CD1c-positive myeloid dendritic cell (primary cell): ENCODE measurements at regions not wholly inside any gene's neighbourhood (a gene's known extent, or its start where the extent isn't known, plus 50 kb on each side); places are given as distances from the start of the nearest gene placed in this dataset.
"Not testable (repeated sequence)": the region's sequence is repeated elsewhere in the genome, so short reads cannot be mapped to it uniquely, and the experiment has no call there.

Experiments used
- DNase-seq: peaks from one replicate; pipeline ENCODE4 v3.0.0-alpha.2; 2016; ENCODE audit errors: extremely low spot score

DNA sequence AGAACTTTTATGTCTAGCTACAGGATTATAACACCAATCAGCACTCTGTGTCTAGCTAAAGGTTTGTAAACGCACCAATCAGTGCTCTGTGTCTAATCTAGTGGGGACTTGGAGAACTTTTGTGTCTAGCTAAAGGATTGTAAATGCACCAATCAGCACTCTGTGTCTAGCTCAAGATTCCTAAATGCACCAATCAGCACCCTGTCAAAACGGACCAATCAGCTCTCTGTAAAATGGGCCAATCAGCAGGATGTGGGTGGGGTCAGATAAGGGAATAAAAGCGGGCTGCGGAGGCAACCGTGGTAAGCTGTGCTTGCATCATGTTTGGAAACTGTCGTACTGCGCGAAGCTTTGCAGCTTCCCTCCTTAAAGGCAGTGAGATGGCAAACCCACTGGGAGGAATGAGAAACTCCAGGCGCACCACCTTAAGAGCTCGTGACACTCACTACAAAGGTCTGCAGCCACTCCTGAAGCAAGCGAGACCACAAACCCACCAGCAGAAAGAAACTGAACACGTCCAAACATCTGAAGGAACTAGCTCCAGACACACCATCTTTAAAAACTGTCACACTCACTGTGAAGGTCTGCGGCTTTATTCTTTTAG lies 112.1 kb upstream of the DUSP22 start:
- not testable (repeated sequence) for DNase-seq

GRCh38 chr6:181049-181654 lies 111.1 kb upstream of the DUSP22 start:
- no peak for DNase-seq

DNA sequence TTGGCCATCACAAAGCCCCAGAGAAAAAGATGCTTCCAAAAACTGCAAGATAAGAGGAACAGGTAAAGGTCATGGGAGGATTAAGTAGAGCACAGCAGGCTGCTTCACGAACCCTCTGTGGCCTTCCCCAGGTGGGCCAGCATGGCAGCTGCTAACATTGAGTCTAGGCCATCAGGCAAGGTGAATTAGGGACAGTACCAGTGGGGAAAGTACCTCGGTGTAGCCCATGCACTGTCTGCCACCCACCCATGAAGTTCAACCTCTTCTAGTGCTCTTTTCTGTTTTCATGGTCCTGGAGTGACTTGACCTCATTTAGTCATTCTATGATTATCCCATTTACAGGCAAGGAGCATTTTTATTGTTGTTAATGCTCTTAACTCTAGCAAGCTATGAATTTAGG lies 108.6 kb upstream of the DUSP22 start:
- DNase-seq, result no peak

DNA sequence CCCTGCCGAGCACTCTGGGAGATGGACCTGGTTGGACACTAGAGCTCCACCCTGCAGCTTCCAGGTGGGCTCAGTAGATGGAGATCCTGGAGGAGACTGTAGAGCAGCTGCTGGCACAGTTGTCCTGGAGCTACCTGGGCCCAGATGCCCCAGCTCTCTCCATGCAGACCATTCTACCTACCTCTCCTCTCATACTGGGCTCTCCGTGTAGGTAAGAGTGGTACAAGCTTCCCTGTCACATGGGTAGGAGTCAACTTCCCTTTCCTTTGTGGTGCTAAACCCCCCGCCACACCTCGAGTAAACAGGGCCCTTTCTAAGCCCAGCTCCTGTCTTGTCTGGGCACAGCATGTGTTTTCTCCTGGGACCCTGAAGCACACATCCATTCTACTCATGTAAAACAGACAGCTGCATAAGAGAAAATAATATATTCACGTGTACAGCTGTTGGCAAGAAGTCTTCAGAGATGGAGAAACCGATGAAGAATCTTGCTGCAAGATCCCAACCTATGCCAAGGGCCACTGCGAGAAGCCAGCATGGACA lies 108.1 kb upstream of the DUSP22 start:
- DNase-seq, result no peak

DNA sequence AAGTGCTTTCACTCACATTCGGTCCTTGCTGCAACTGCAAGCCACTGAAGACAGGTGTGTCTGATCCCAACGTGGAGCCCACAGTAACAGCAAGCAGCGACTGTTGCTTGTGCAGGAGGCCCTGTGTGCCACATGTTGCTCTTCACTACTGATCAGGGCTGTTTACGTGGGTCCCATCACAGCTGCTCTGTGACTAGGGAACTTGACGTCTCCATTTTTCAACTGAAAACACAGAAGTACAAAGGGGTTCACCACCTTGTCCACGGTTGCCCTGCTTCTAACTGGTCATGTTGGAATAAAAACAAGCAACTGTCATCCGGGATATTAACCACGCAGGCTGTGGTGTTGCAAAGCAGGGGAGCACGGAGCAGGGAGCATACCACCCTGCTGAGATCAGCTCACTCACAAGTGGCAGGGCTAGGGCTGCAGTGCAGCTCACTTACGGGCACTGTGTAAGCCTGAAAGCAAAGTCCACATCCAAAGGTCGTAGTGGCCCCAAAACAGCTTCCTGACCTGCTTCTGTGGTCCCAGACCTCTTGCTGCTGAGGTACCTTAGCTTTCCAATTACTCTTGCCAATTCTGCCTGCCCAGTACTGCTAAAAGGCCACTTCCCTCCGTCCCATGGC lies 105.8 kb upstream of the DUSP22 start:
- DNase-seq, result no peak

DNA sequence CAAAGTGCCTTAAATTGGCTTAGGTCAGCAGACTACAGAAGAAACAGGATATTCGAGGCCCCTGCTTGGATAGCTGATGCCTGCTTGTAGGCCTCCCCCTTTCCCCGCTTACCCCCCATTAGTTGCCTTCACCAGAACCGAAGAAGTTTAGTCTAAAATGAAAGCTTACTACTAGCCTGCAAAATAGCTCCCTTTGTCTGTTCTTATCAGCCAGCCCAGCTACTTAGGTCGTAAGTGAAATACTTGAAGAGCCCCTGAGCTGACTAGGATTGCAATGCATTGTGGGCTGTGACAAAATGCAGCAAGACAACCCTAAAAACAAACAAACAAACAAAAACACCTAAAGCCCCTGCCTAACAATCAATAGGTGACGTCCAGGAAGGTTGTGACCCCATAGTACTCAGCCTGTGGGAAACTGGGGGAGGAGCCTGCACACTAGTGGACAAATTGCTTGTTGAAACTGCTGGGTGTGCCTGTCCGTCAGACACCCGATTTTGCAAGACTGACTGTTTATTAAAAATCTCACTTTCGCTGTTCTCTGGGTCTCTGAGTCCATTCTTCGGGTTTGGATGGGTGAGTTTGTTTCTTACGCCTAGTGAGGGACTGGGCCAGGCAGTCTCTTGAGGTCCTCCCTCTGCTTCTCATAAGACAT lies 105.0 kb upstream of the DUSP22 start:
- no peak for DNase-seq

DNA sequence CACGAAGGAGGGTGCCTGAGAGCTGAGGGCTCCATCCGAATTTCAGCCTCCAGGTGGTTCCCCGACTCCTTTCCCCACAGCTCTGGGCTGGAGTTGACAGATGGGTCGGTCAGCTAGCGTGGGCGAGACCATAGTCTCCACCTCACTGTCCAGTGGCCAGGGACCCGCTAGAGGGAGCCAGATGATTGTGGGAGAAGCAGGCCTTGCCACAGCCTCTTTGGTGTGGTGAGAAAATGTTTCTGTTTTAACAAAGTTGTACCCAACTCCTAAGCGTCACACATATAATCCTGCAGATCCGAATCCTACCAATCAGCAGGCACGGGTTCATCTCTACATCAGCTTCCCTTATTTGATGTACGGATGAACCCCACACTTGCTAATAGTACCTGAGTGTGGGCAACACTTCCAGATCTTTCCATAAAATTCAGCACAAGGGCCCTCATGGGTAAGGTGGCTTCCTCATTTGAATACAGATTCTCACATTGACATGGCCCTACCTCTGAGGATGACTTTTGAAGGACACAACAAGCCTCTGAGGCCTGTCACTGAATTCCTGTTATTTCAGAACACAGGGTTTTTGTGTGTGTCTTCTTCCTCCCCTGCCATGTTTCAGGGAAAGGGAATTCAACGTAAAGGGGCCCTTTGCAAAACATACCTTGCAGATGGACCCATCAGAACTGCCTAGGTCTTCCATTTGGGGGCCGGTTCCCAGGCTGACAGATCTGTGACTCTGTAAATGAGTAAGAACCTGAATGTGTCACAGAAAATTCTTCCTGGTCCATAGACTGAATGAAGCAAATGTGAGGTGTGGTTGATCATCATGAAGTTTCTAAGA lies 103.2 kb upstream of the DUSP22 start:
- peak; percentile 90 for DNase-seq

GRCh38 chr6:189676-190075 lies 102.6 kb upstream of the DUSP22 start:
- no peak for DNase-seq

- DNase-seq, result no peak
These were observed 101.5 kb upstream of the DUSP22 start for GRCh38 chr6:190596-191395.

- DNase-seq, result no peak
These were observed 100.6 kb upstream of the DUSP22 start for GRCh38 chr6:191487-192312.

DNA sequence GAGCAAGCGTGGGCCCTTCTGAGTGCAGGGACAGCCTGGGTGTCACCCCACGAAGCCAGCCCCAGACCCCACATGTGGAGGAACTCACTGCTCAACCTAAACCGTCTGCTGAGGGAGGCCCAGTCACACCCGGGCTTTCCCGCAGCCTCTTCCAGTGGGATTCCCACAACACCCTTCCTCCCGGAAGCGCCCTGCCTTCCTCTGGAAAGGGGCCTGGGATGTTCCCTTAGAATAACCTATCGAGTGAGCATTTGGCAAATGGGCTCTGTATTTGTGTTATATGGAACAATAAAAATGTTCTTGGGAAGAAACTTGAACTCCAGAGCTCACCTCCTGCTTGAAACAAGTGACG lies 100.0 kb upstream of the DUSP22 start:
- no peak for DNase-seq

DNA sequence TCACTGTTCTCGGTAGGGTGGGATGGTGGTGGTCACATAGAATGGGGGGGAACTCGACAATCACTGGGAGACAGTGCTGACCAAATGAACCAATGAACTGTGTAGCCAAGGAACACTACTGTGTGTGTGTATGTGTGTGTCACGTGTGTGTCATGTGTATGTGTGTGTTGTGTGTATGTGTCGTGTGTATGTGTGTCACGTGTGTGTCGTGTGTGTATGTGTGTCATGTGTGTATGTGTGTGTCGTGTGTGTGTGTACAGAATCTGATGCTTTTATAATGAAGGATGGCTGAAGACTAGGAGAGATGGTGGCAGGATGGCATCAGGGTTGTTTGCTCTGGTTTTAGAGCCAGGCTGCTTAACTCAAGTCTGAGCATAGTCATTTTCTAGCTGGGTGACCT lies 99.1 kb upstream of the DUSP22 start:
- DNase-seq, result no peak

- peak; percentile 24 for DNase-seq
These were observed 98.4 kb upstream of the DUSP22 start for GRCh38 chr6:193773-194310.

DNA sequence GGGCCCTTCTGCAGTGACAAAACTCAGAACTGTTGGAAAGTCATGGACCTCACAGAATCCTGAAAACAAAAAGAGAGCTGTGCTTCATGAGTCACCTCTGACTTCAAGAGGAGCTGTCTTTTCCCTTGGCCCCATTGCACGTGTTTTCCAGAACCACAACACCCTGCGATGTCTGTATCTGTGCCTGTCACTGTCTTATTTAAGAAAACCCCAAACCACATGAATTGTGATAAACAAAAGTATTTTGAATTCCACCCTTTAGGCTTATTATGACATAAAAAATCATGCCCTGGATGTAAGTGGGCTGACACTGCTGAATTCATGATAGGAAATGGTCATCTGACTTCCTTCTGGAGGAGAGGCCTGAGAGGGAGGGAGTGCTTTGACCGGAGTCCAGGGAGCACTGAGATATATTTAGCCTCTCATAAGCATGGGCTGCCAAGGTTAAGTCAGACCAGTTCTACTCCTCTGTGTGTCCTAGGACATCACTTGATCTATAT lies 96.4 kb upstream of the DUSP22 start:
- peak; percentile 11 for DNase-seq

GRCh38 chr6:196543-196942 lies 95.7 kb upstream of the DUSP22 start:
- no peak for DNase-seq

GRCh38 chr6:203661-204060 lies 88.6 kb upstream of the DUSP22 start:
- DNase-seq, result peak; percentile 41

GRCh38 chr6:206264-206663 lies 86.0 kb upstream of the DUSP22 start:
- no peak for DNase-seq

GRCh38 chr6:208364-208763 lies 83.9 kb upstream of the DUSP22 start:
- DNase-seq, result peak; percentile 80

DNA sequence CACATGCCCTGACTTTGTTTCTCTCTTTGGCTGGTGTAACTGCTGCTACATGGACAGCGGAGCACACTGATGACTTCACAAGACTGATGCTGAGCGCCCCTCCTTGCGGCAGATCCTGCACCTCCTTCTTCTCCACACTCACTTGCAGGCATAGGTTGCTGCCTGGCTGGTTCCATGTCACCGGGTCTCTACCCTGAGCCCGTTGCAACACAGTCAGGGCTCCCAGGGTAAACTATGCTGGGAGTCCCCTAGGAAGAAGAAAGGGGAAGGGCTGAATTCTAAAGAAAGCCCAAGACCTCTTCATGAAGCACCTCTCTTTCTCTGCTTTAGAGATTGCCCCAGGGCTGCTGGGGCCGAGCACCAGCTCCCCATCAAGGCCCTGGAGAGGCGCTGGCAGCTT lies 83.3 kb upstream of the DUSP22 start:
- peak; percentile 76 for DNase-seq
